ENCODE measurements at regions not wholly inside any gene's neighbourhood (a gene's known extent, or its start where the extent isn't known, plus 50 kb on each side); places are given as distances from the start of the nearest gene placed in this dataset.

DNA sequence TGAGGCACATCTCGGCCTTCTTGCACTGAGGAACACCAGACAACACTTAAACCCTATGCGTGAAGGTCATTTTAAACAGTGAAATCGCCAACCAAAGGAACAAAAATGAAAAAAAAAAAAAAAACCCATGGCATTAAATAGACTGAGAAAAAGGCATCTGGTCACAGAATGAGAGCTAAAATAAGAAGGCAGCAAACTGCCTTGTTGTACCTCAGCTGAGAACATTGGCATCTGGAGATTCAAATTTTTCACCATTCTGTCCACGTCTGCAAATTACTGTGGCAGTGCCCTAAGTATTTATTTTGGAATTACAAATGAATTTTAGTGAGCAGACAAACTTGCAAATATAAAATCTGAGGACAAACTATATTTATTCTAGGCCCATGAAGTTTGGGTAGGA lies 82.6 kb upstream of the POU1F1 start (continued):
- TF ChIP-seq HNRNPH1 (optimal IDR thresholded peaks at IDR 0.05; ENCODE audit: low read depth, low read length) (no peak), ZNF296 (CRISPR knock-in tag; conservative IDR thresholded peaks at IDR 0.05) (no peak), U2AF2 (IDR thresholded peaks at IDR 0.05; ENCODE audit: low read depth, low read length) (no peak), ZFP90 (CRISPR knock-in tag; IDR thresholded peaks at IDR 0.05; ENCODE audit: borderline replicate concordance) (no peak), CCDC6 (CRISPR knock-in tag; IDR thresholded peaks at IDR 0.05) (no peak), ZNF224 (CRISPR knock-in tag; IDR thresholded peaks at IDR 0.05) (no peak), MAX (IDR thresholded peaks at IDR 0.05) (no peak)
- TF ChIP-seq, protein P1, sequence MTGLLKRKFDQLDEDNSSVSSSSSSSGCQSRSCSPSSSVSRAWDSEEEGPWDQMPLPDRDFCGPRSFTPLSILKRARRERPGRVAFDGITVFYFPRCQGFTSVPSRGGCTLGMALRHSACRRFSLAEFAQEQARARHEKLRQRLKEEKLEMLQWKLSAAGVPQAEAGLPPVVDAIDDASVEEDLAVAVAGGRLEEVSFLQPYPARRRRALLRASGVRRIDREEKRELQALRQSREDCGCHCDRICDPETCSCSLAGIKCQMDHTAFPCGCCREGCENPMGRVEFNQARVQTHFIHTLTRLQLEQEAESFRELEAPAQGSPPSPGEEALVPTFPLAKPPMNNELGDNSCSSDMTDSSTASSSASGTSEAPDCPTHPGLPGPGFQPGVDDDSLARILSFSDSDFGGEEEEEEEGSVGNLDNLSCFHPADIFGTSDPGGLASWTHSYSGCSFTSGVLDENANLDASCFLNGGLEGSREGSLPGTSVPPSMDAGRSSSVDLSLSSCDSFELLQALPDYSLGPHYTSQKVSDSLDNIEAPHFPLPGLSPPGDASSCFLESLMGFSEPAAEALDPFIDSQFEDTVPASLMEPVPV (CRISPR knock-in tag; IDR thresholded peaks at IDR 0.05) = no peak

- no peak overlapping the region for H3K4me3 ChIP-seq (replicated peaks in 1 of 3; ENCODE audit: insufficient read depth in 1 of 3, low read depth in 2 of 3, low read length in 3 of 3)
- in situ Hi-C loops (cut with HindIII; ENCODE audit: extremely low pct_ligation_motif_present, low pct_unique_long_range_greater_than_20kb) = loop anchor here (10.0 kb wide), 1 partner anchor 147 kb away; no protein-coding TSS in a partner anchor
Observed at GRCh38 chr3:87358066-87358465, 81.7 kb upstream of the POU1F1 start.

More at GRCh38 chr3:87358066-87358465, 81.7 kb upstream of the POU1F1 start:
- Histone ChIP-seq H3K9ac (ENCODE audit: insufficient read depth, low read depth, low read length) (no peak overlapping the region), H3K4me1 (ENCODE audit: insufficient read depth, low read length) (no peaks in the 10 kb centered on the region), H3K9me3 (ENCODE audit: low read length) (no peaks in the 10 kb centered on the region), H2AFZ (ENCODE audit: low read length) (no peak overlapping the region), H4K20me1 (ENCODE audit: insufficient read depth, low read length) (no peaks in the 10 kb centered on the region), H3K27ac (ENCODE audit: extremely low read length, insufficient read depth, low read length) (no peak overlapping the region), H3K27me3 (ENCODE audit: control insufficient read depth in 1 of 2, insufficient read depth in 2 of 2, low read length in 2 of 2) (no peaks in the 10 kb centered on the region), H3K79me2 (ENCODE audit: insufficient read depth, low read length) (no peaks in the 10 kb centered on the region), H3K36me3 (replicated peaks in 1 of 2; ENCODE audit: control insufficient read depth in 1 of 2, insufficient read depth in 2 of 2, low read length in 2 of 2) (no peaks in the 10 kb centered on the region), H3K4me2 (ENCODE audit: low read depth, low read length) (no peak overlapping the region)
- intact Hi-C loops (cut with micrococcal nuclease; ENCODE audit: unreplicated experiment) = no loop called here
- DNase-seq (ENCODE audit: low spot score) (no peak), ATAC-seq (no peak), FAIRE-seq (no peak)
- CTCF ChIA-PET (ENCODE audit: low intra/inter-chr PET ratio, low total read pairs) = no interaction called here
- POLR2A ChIA-PET = no interaction called here
- 2% methylated on average over 2 of the region's 2 CpGs for WGBS (ENCODE audit: low lambda C conversion rate)
- TF ChIP-seq ZNF629 (CRISPR knock-in tag; conservative IDR thresholded peaks at IDR 0.05) (no peak), RARA (CRISPR knock-in tag; IDR thresholded peaks at IDR 0.05) (no peak), SP2 (CRISPR knock-in tag; IDR thresholded peaks at IDR 0.05) (no peak)
- TF ChIP-seq, protein P2, sequence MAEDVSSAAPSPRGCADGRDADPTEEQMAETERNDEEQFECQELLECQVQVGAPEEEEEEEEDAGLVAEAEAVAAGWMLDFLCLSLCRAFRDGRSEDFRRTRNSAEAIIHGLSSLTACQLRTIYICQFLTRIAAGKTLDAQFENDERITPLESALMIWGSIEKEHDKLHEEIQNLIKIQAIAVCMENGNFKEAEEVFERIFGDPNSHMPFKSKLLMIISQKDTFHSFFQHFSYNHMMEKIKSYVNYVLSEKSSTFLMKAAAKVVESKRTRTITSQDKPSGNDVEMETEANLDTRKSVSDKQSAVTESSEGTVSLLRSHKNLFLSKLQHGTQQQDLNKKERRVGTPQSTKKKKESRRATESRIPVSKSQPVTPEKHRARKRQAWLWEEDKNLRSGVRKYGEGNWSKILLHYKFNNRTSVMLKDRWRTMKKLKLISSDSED (CRISPR knock-in tag; IDR thresholded peaks at IDR 0.05) = no peak
- BruUV-seq (replicated peaks) = no TSS peak

Measured in HepG2 (cell line).